ENCODE measurements at regions not wholly inside any gene's neighbourhood (a gene's known extent, or its start where the extent isn't known, plus 50 kb on each side); places are given as distances from the start of the nearest gene placed in this dataset.

- TF ChIP-seq CTCF (conservative IDR thresholded peaks at IDR 0.05; ENCODE audit: low read length) (no peak), EZH2phosphoT487 (IDR thresholded peaks at IDR 0.05; ENCODE audit: borderline replicate concordance, low read depth, low read length) (no peak)
Observed at GRCh38 chr1:31502253-31502652, 74.1 kb upstream of the TINAGL1 start.

Data from OCI-LY7 (cell line).